ENCODE measurements at regions not wholly inside any gene's neighbourhood (a gene's known extent, or its start where the extent isn't known, plus 50 kb on each side); places are given as distances from the start of the nearest gene placed in this dataset.
"Not testable (repeated sequence)": the region's sequence is repeated elsewhere in the genome, so short reads cannot be mapped to it uniquely, and the experiment has no call there.

GRCh38 chr16:66116163-66117002 is 250.1 kb upstream of the CDH5 start:
- ATAC-seq (no peak), DNase-seq (ENCODE audit: low spot score) (no peak)

- ATAC-seq: no peak
- no peak for DNase-seq (ENCODE audit: low spot score)
These were observed 251.1 kb upstream of the CDH5 start for GRCh38 chr16:66115373-66115772.

DNA sequence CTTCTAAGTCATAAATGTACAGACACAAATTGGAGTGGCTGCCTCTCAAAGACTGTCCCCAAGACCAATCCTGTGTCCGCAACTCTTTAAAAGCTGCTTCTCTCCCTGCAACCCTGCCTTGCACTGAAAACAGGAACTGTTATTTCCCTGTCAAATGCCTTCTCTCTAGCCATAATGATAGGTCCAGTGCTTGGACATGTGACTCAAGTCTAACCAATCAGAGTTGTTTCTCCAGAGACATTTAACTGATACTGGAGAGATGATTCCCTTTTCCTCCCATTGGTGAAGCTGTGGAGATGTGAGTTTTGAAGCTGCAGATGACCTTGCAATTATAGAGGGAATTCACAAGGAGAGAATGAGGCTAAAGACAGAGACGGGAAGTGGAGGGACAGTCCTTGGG is 253.3 kb upstream of the CDH5 start:
- ATAC-seq: no peak
- no peak for DNase-seq (ENCODE audit: low spot score)

GRCh38 chr16:66109677-66110076 is 256.8 kb upstream of the CDH5 start:
- ATAC-seq (no peak), DNase-seq (ENCODE audit: low spot score) (no peak)

- DNase-seq (ENCODE audit: low spot score) (no peak), ATAC-seq (no peak)
These were observed 258.8 kb upstream of the CDH5 start for GRCh38 chr16:66107661-66108060.

DNA sequence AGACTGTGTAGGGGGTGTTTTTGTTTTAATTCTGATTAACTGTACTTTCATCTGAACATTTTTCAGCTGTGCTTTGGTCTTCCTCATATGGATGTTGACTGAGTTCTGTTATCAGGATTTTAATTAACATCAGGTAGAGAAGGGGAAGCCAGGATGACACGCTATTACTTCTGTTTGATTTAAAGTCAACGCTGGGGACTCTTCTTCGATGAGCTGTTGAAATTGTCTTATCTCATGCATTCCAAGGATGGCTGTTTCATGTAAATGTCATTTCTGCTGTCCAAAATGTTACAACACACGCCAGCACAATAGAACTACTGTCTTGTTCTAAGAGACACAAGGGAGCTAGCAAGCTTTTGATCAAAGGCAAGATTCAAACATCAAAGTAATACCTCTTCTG is 263.3 kb upstream of the CDH5 start:
- DNase-seq (ENCODE audit: low spot score): no peak
- no peak for ATAC-seq

GRCh38 chr16:66099306-66099705 is 267.2 kb upstream of the CDH5 start:
- ATAC-seq: no peak
- no peak for DNase-seq (ENCODE audit: low spot score)

DNA sequence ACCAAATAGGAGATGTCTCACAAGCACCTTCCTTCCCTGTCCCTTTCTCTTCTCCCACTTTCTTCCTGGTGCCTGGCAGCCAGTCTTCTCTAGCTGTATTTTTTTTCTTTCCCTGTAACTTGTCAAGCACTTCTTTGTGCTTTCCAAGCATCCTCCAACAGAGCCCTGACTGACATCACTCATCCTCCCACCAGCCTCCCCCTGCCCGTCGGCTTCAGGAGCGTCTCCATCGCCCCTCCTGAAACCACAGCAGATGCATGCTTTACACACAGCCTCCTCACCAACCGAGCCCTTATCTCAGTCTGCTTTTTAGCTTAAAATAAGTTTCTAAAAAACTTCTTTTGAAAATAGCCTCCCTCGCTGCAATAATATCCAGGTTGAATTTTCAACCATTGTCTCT is 268.7 kb upstream of the CDH5 start:
- no peak for DNase-seq (ENCODE audit: low spot score)

GRCh38 chr16:66095676-66096075 is 270.8 kb upstream of the CDH5 start:
- no peak for ATAC-seq
- no peak for DNase-seq (ENCODE audit: low spot score)

More for the DNA sequence above, 268.7 kb upstream of the CDH5 start:
- ATAC-seq: no peak

DNA sequence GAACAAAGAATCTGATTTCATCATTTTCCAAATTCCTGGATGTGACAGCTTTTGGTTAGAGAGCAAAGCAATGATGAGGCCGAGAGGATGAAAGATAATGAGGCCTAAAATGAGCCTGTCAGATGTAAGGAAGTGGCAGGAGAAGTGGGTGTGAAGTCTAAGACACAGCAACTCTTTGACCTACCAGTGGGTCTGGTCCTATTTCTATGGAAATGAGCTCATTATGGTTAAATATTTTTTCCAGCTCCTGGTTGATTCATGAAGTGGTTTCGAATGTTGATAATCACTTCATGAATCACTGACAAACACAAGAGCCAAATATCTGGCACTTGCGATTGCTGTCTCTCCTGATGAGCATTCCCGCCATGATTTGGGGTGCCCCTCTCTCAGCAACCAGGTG is 273.3 kb upstream of the CDH5 start:
- DNase-seq (ENCODE audit: low spot score) (no peak), ATAC-seq (no peak)

DNA sequence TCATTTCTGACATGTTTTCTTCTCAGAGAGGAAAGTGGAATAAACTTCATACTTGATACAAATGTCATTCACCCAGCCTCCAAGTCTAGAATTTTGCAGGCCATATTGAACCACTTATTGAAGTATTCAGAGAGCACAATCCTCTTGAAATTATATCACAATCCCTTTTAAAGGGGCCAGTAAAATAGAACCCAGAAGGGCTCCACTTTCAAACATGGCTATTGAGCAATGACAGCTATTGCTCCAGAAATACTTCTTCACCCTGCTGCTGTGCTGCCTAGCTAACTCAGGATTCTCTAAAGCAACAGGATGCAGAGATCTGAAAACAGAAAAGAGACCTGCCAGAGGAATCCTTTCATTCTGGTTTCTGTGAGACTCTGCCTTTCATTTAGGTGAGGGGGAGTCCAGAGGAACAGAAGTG is 275.0 kb upstream of the CDH5 start:
- no peak for ATAC-seq
- DNase-seq (ENCODE audit: low spot score): no peak

DNA sequence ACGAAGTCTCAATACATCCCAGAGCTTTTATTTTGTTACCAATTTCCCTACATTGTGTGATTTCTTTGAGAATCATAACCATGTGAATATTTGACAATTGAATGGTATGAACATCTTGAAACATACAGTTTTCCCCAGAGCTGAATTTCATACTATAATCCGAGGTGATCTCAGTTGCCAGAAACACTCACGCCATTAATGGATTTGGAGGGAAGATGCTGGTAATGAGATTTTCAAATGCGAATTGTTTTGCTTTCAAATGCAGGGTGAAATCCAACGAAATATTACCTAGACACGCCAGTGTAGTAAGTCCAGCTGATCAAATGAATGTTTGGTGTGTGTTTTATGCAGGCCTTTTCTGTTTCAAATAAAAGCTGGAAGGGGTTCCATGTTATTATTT is 277.8 kb upstream of the CDH5 start:
- DNase-seq (ENCODE audit: low spot score): no peak
- no peak for ATAC-seq

DNA sequence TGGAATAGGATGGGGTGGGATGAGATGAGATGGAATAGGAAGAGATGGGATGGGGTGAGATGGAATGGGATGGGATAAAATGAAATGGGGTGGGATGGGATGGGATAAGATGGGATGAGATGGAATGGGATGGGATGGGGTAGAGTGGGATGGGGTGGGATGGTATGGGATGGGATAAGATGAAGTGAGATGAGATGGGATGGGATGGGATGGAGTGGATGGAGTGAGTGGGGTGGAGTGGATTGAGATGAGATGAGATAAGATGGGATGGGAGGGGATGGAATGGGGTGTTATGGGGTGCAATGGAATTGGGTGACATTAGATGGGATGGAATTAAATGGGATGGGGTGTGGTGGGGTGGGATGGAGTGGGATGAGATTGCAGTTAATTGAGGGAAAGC is 279.2 kb upstream of the CDH5 start:
- DNase-seq (ENCODE audit: low spot score) (no peak), ATAC-seq (no peak)

DNA sequence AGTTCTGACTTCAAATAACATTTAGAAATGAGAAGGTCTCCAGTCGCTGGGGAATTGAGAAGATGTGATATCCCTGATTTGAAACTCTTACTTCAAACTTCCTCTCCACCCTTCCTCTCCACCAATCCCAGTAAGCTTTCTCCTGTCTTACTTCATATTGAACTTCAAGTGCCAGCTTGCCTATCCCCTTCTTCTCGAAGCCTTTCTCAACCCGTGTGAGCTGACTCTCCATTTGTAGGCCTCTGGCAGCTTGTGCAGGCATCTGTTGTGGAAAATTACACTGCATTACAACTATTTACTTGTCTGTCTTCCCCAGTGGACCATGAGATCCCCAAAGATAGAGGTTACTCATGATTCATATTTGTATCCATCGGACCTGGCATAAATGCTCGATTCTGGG is 280.8 kb upstream of the CDH5 start:
- ATAC-seq: no peak
- no peak for DNase-seq (ENCODE audit: low spot score)

- ATAC-seq; DNase-seq (ENCODE audit: low spot score): not testable (repeated sequence)
These were observed 281.8 kb upstream of the CDH5 start for GRCh38 chr16:66084731-66085130.

GRCh38 chr16:66084306-66084705 is 282.2 kb upstream of the CDH5 start:
- DNase-seq (ENCODE audit: low spot score): no peak

GRCh38 chr16:66083171-66083570 is 283.3 kb upstream of the CDH5 start:
- ATAC-seq: no peak
- DNase-seq (ENCODE audit: low spot score): no peak

More at GRCh38 chr16:66084306-66084705, 282.2 kb upstream of the CDH5 start:
- ATAC-seq: no peak

DNA sequence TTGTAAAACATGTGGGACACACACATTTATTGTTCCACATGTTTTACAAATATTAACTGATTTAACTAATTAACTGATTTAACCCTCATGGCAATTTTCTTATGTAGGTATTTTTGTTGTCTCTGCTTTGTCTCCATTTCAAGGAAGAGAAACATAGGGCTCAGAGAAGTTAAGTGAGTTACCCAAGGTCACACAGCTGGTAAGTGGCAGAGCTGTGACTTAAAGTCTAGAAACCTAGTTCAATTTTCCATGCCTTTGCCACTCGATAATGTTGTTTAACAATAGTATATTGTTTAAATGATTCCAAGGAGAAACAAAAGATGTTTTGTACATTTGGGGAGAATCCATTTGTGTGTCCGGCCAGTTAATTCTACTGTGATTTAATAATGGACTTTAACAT is 284.1 kb upstream of the CDH5 start:
- DNase-seq (ENCODE audit: low spot score) (no peak), ATAC-seq (no peak)

DNA sequence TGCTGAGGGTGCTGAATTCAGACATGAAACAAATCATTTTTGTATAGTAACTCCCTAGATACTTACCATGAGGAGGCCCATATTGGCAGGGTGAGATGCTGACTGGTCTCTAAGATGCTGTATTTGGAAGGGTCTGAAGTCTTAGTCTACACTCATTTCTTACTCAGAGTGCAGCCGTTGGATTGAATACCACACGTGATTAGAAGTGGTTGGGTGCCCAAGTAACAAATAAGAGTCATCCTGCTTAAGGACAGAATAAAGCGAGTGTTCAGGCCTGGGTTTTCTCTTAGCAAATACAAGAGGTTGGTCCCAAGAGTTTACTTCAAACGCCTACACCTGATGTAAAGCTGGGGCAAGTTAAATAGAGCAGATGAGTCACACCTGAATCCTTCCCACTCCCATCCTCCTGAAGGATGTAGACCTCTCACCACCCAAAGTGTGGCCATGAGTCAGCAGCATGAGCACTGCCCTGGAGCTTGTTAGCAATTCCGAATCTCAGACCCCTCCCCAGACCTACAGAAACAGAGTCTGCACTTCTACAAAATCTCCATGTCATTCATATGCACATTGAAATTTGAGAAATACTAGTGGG is 284.6 kb upstream of the CDH5 start:
- ATAC-seq (no peak), DNase-seq (ENCODE audit: low spot score) (no peak)

- DNase-seq (ENCODE audit: low spot score) (no peak), ATAC-seq (no peak)
These were observed 286.7 kb upstream of the CDH5 start for GRCh38 chr16:66079671-66080334.

DNA sequence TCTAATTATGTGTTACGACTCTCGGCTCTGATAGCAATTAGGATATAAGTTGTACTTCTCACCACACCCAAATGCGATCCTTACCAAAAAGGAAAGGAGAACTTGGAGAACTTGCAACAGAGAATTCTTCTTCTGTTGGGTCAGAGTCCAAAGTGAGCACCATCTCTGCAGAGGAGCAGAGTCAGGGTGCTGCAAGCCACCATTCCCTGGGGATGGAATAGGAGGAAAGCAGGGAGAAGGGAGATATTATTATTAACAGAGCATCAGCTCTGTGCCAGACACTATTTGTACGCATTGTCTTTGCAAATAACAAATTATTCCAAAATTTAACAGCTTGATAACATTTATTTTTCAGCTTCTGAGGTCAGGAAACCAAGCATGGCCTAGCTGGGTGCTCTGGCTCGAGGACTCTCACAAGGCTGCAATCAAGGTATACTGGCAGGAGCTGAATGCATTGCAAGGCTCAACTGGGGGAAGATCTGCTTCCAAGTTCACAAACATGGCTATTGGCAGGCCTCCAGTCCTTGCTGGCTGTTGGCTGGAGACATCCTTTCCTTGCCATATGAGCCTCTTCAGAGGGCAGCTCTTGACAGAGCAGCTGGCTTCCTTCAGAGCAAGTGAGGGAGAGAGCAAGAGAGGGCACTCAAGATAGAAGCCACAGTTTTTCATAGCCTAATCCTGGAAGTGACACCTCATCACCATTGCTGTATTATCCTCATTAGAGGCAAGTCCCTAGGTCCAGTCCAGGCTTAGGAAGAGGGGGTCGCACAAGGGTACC is 296.2 kb upstream of the CDH5 start:
- peak; percentile 47 for DNase-seq (ENCODE audit: low spot score)
- ATAC-seq: peak; percentile 36

Data from left lobe of liver (tissue), 2 donors.